Natural killer cell (primary cell): ENCODE measurements at regions not wholly inside any gene's neighbourhood (a gene's known extent, or its start where the extent isn't known, plus 50 kb on each side); places are given as distances from the start of the nearest gene placed in this dataset.
"Not testable (repeated sequence)": the region's sequence is repeated elsewhere in the genome, so short reads cannot be mapped to it uniquely, and the experiment has no call there.

Source experiments
- ATAC-seq, 3 donors: fragments of 150-1000 bp in 2 of 3; fragments of 200-7000 bp in 1 of 3; cut with Tn5 transposase; 1 replicate in 1 of 3; 2 replicates in 2 of 3; pipeline ENCODE4 v1.10.0; 2021; ENCODE audit warnings: mild to moderate bottlenecking in 2 of 3, moderate library complexity in 2 of 3
- DNase-seq, 2 donors: peaks; one replicate each; pipeline versions ENCODE4 v3.0.0 to v3.0.0-alpha.2; 2013 to 2021; ENCODE audit warnings: mixed read lengths in 1 of 2
- H3K27ac ChIP-seq: one replicate; pipeline ENCODE4 v1.5.1; 2013; ENCODE audit warnings: mild to moderate bottlenecking, low read length
- H3K27me3 ChIP-seq: one replicate; pipeline ENCODE4 v1.6.1; 2013; ENCODE audit warnings: low read length; ENCODE audit not compliant: control insufficient read depth, insufficient read depth
- H3K36me3 ChIP-seq: one replicate; pipeline ENCODE4 v1.6.1; 2013; ENCODE audit warnings: low read length; ENCODE audit not compliant: control insufficient read depth, insufficient read depth
- H3K4me1 ChIP-seq: one replicate; pipeline ENCODE4 v1.6.1; 2013; ENCODE audit warnings: low read length; ENCODE audit not compliant: control insufficient read depth, insufficient read depth
- H3K4me3 ChIP-seq: one replicate; pipeline ENCODE4 v1.5.1; 2013; ENCODE audit warnings: low read length
- H3K9me3 ChIP-seq: one replicate; pipeline ENCODE4 v1.6.1; 2013; ENCODE audit warnings: low read length; ENCODE audit not compliant: control insufficient read depth, insufficient read depth
- H3K27ac Mint-ChIP-seq, 2 donors: one replicate each; pipeline ENCODE4 v1.8.0; 2022; ENCODE audit warnings: mild to moderate bottlenecking in 2 of 2, mixed read lengths in 2 of 2, moderate library complexity in 1 of 2
- H3K27me3 Mint-ChIP-seq, 2 donors: one replicate each; pipeline ENCODE4 v1.8.0; 2022; ENCODE audit warnings: low read depth in 2 of 2, mixed read lengths in 2 of 2
- H3K36me3 Mint-ChIP-seq: one replicate; pipeline ENCODE4 v1.8.0; 2022; ENCODE audit warnings: mixed read lengths
- H3K4me1 Mint-ChIP-seq, 2 donors: one replicate each; pipeline ENCODE4 v1.8.0; 2022; ENCODE audit warnings: mixed read lengths in 2 of 2
- H3K4me3 Mint-ChIP-seq: one replicate; pipeline ENCODE4 v1.8.0; 2022; ENCODE audit warnings: mild to moderate bottlenecking, moderate library complexity, mixed read lengths
- H3K9me3 Mint-ChIP-seq, 2 donors: one replicate each; pipeline ENCODE4 v1.8.0; 2022; ENCODE audit warnings: mixed read lengths in 2 of 2
- WGBS: methylation state at CpG from one replicate; pipeline ENCODE4 v1.1.7; 2013; ENCODE audit warnings: missing lambda C conversion rate; ENCODE audit not compliant: insufficient coverage; 5-methylcytosine and 5-hydroxymethylcytosine counted together
- intact Hi-C: fragments of 100-400 bp; cut with micrococcal nuclease; formaldehyde crosslinking; loops from one replicate; pipeline ENCODE4 v1.14.2; 2022
- TF ChIP-seq, protein P1 (sequence below): fragments of 200-600 bp; IDR thresholded peaks from one replicate; pipeline ENCODE4 v1.8.0; 2022; ENCODE audit warnings: antibody characterized with exemption

DNA sequence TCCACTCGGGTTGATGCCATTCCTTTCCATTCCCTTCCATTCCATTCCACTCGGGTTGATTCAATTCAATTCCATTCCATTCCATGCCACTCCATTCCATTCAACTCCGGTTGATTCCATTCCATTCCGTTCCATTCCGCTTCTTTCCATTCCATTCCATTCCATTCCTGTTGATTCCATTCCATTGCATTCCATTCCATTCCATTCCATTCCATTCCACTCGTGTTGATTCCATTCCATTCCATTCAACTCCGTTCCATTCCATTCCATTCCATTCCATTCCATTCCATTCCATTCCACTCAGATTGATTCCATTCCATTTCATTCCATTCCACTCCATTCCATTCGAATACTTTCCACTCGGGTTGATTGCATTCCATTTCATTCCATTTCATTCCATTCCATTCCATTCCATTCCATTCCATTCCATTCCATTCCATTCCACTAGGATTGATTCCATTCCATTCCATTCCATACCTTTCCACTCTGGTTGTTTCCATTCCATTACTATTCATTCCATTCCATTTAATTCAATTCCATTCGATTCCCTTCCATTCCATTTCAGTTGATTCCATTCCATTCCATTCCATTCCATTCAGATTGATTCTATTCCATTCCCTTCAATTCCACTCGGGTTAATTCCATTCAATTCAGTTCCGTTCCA lies 1141.8 kb downstream of the RPIA start:
- TF ChIP-seq, protein P1, sequence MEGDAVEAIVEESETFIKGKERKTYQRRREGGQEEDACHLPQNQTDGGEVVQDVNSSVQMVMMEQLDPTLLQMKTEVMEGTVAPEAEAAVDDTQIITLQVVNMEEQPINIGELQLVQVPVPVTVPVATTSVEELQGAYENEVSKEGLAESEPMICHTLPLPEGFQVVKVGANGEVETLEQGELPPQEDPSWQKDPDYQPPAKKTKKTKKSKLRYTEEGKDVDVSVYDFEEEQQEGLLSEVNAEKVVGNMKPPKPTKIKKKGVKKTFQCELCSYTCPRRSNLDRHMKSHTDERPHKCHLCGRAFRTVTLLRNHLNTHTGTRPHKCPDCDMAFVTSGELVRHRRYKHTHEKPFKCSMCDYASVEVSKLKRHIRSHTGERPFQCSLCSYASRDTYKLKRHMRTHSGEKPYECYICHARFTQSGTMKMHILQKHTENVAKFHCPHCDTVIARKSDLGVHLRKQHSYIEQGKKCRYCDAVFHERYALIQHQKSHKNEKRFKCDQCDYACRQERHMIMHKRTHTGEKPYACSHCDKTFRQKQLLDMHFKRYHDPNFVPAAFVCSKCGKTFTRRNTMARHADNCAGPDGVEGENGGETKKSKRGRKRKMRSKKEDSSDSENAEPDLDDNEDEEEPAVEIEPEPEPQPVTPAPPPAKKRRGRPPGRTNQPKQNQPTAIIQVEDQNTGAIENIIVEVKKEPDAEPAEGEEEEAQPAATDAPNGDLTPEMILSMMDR, result no peak
- no peaks in the 10 kb centered on the region for H3K27me3 ChIP-seq
- no peak for DNase-seq
- Mint-ChIP-seq H3K27ac (no peak overlapping the region), H3K9me3 (peaks cover 32 to 54% of the 10 kb centered on the region in 2 donors), H3K4me3 (no peak overlapping the region), H3K36me3 (no peaks in the 10 kb centered on the region), H3K27me3 (peaks cover 0 to 6% of the 10 kb centered on the region in 2 donors), H3K4me1 (peaks cover 0 to 2% of the 10 kb centered on the region in 2 donors)
- ATAC-seq, result peak in 2 of 3 donors; percentile 39 to 67
- no peaks in the 10 kb centered on the region for H3K4me1 ChIP-seq
- no peak overlapping the region for H3K27ac ChIP-seq
- intact Hi-C loops, result no loop called here
- H3K36me3 ChIP-seq, result no peaks in the 10 kb centered on the region
- WGBS, result 74% methylated on average over 12 of the region's 12 CpGs
- H3K9me3 ChIP-seq, result peaks cover 36% of the 10 kb centered on the region
- no peak overlapping the region for H3K4me3 ChIP-seq

DNA sequence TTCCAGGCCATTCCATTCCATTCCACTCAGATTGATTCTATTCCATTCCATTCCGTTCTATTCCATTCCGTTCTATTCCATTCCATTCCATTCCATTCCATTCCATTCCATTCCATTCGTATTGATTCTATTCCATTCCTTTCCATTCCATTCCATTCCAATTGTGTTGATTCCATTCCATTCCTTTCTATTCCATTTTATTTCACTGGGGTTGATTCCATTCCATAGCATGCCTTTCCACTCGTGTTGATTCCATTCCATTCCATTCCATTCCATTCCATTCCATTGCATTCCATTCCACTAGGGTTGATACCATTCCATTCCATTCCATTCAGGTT lies 1142.3 kb downstream of the RPIA start:
- H3K9me3 Mint-ChIP-seq, result peaks cover 36 to 54% of the 10 kb centered on the region in 2 donors
- WGBS, result 77% methylated on average over 4 of the region's 4 CpGs

GRCh38 chr2:89834306-89834705 lies 1142.8 kb downstream of the RPIA start:
- intact Hi-C loops, result no loop called here
- Histone ChIP-seq H3K27ac (no peak overlapping the region), H3K4me1 (no peaks in the 10 kb centered on the region), H3K9me3 (peaks cover 31% of the 10 kb centered on the region), H3K27me3 (no peaks in the 10 kb centered on the region), H3K4me3 (no peak overlapping the region), H3K36me3 (no peaks in the 10 kb centered on the region)
- TF ChIP-seq, protein P1, result no peak
- H3K27me3 Mint-ChIP-seq, result peaks cover 0 to 10% of the 10 kb centered on the region in 2 donors
- ATAC-seq (no peak), DNase-seq (no peak)
- peaks cover 0 to 5% of the 10 kb centered on the region in 2 donors for H3K4me1 Mint-ChIP-seq
- 73% methylated on average over 7 of the region's 7 CpGs for WGBS
- peaks cover 32 to 50% of the 10 kb centered on the region in 2 donors for H3K9me3 Mint-ChIP-seq
- no peak overlapping the region for H3K4me3 Mint-ChIP-seq
- no peaks in the 10 kb centered on the region for H3K36me3 Mint-ChIP-seq
- no peak overlapping the region for H3K27ac Mint-ChIP-seq

More for the DNA sequence above, 1142.3 kb downstream of the RPIA start:
- ATAC-seq, result no peak
- Mint-ChIP-seq H3K36me3 (no peaks in the 10 kb centered on the region), H3K27me3 (peaks cover 0 to 10% of the 10 kb centered on the region in 2 donors), H3K4me3 (no peak overlapping the region), H3K27ac (no peak overlapping the region), H3K4me1 (peaks cover 0 to 5% of the 10 kb centered on the region in 2 donors)
- Histone ChIP-seq H3K27ac (no peak overlapping the region), H3K4me1 (no peaks in the 10 kb centered on the region), H3K4me3 (no peak overlapping the region), H3K36me3 (no peaks in the 10 kb centered on the region), H3K9me3 (peaks cover 36% of the 10 kb centered on the region), H3K27me3 (no peaks in the 10 kb centered on the region)
- intact Hi-C loops, result no loop called here
- TF ChIP-seq, protein P1, result no peak
- peak in 1 of 2 donors; percentile 14 for DNase-seq

- H3K27ac Mint-ChIP-seq, intact Hi-C loops, H3K4me1 Mint-ChIP-seq, H3K4me3 Mint-ChIP-seq, H3K27me3 ChIP-seq, H3K27me3 Mint-ChIP-seq, H3K4me3 ChIP-seq, H3K27ac ChIP-seq, H3K36me3 Mint-ChIP-seq, H3K4me1 ChIP-seq, H3K36me3 ChIP-seq: not testable (repeated sequence)
- WGBS, result 77% methylated on average over 6 of the region's 6 CpGs
- DNase-seq (peak in 1 of 2 donors; percentile 38), ATAC-seq (peak in 2 of 3 donors; percentile 57 to 68)
- H3K9me3 ChIP-seq, result peaks cover 24% of the 10 kb centered on the region
- H3K9me3 Mint-ChIP-seq, result peaks cover 31 to 39% of the 10 kb centered on the region in 2 donors
These were observed 1144.9 kb downstream of the RPIA start for GRCh38 chr2:89836326-89836725.
